ELR (cell line): ENCODE measurements at regions not wholly inside any gene's neighbourhood (a gene's known extent, or its start where the extent isn't known, plus 50 kb on each side); places are given as distances from the start of the nearest gene placed in this dataset.
A peak's percentile ranks its signal among the peaks of the same experiment; 100 is the strongest.

Experiments
- DNase-seq: peaks from one replicate; pipeline ENCODE4 v3.0.0-alpha.2; 2015; ENCODE audit warnings: low read depth

- DNase-seq: no peak
Observed at GRCh38 chr2:194270648-194271047, 1386.4 kb upstream of the SLC39A10 start.

- no peak for DNase-seq
Observed at GRCh38 chr2:194264586-194264985, 1392.4 kb upstream of the SLC39A10 start.

GRCh38 chr2:194260185-194260584 lies 1396.8 kb upstream of the SLC39A10 start:
- DNase-seq: no peak

GRCh38 chr2:194257095-194257494 lies 1399.9 kb upstream of the SLC39A10 start:
- no peak for DNase-seq

- no peak for DNase-seq
Observed at GRCh38 chr2:194253528-194254259, 1403.3 kb upstream of the SLC39A10 start.

- no peak for DNase-seq
Observed at GRCh38 chr2:194252127-194252526, 1404.9 kb upstream of the SLC39A10 start.

GRCh38 chr2:194232600-194232999 lies 1424.4 kb upstream of the SLC39A10 start:
- no peak for DNase-seq

- no peak for DNase-seq
Observed at GRCh38 chr2:194223218-194223617, 1433.8 kb upstream of the SLC39A10 start.

GRCh38 chr2:194214192-194214591 lies 1442.8 kb upstream of the SLC39A10 start:
- DNase-seq: no peak

GRCh38 chr2:194205568-194206227 lies 1451.3 kb upstream of the SLC39A10 start:
- DNase-seq: no peak

GRCh38 chr2:194203898-194204297 lies 1453.1 kb upstream of the SLC39A10 start:
- peak; percentile 74 for DNase-seq

- no peak for DNase-seq
Observed at GRCh38 chr2:194182888-194183287, 1474.1 kb upstream of the SLC39A10 start.

- no peak for DNase-seq
Observed at GRCh38 chr2:194176134-194176533, 1480.9 kb upstream of the SLC39A10 start.

- peak; percentile 60 for DNase-seq
Observed at GRCh38 chr2:194166818-194167217, 1490.2 kb upstream of the SLC39A10 start.

GRCh38 chr2:194155431-194155830 lies 1501.6 kb upstream of the SLC39A10 start:
- DNase-seq: no peak

- no peak for DNase-seq
Observed at GRCh38 chr2:194151231-194151630, 1505.8 kb upstream of the SLC39A10 start.

GRCh38 chr2:194135463-194135862 lies 1521.6 kb upstream of the SLC39A10 start:
- DNase-seq: no peak

GRCh38 chr2:194128810-194129209 lies 1528.2 kb upstream of the SLC39A10 start:
- DNase-seq: no peak

GRCh38 chr2:194126418-194126817 lies 1530.6 kb upstream of the SLC39A10 start:
- no peak for DNase-seq

- DNase-seq: peak; percentile 14
Observed at GRCh38 chr2:194116861-194117260, 1540.2 kb upstream of the SLC39A10 start.

- DNase-seq: no peak
Observed at GRCh38 chr2:194105358-194105757, 1551.7 kb upstream of the SLC39A10 start.

- no peak for DNase-seq
Observed at GRCh38 chr2:194104687-194105086, 1552.3 kb upstream of the SLC39A10 start.

- no peak for DNase-seq
Observed at GRCh38 chr2:194103941-194104659, 1552.9 kb upstream of the SLC39A10 start.
